Progenitor cell of endocrine pancreas (in vitro differentiated cells): ENCODE measurements at regions not wholly inside any gene's neighbourhood (a gene's known extent, or its start where the extent isn't known, plus 50 kb on each side); places are given as distances from the start of the nearest gene placed in this dataset.

Source experiments
- DNase-seq: peaks from one replicate; pipeline ENCODE4 v3.0.0; 2021; ENCODE audit warnings: low spot score; ENCODE audit not compliant: unreplicated experiment
- H3K27ac Mint-ChIP-seq: 2 replicates; pipeline ENCODE4 v1.8.0; 2021; ENCODE audit warnings: mild to moderate bottlenecking, moderate library complexity, mixed read lengths
- H3K27me3 Mint-ChIP-seq: 2 replicates; pipeline ENCODE4 v1.8.0; 2021; ENCODE audit warnings: mixed read lengths
- H3K36me3 Mint-ChIP-seq: 2 replicates; pipeline ENCODE4 v1.8.0; 2022; ENCODE audit warnings: mixed read lengths; ENCODE audit not compliant: insufficient read depth
- H3K4me1 Mint-ChIP-seq: 2 replicates; pipeline ENCODE4 v1.8.0; 2021; ENCODE audit warnings: low read depth, mixed read lengths
- H3K4me3 Mint-ChIP-seq: 2 replicates; pipeline ENCODE4 v1.8.0; 2021; ENCODE audit warnings: low read depth, mild to moderate bottlenecking, moderate library complexity, mixed read lengths
- H3K9me3 Mint-ChIP-seq: 2 replicates; pipeline ENCODE4 v1.8.0; 2021; ENCODE audit warnings: low read depth, mixed read lengths
- TF ChIP-seq, protein P1 (sequence below): fragments of 200-600 bp; sonication (generic); IDR thresholded peaks from one replicate; pipeline ENCODE4 v1.5.0; 2021; ENCODE audit warnings: antibody characterized with exemption, mild to moderate bottlenecking; ENCODE audit not compliant: unreplicated experiment

DNA sequence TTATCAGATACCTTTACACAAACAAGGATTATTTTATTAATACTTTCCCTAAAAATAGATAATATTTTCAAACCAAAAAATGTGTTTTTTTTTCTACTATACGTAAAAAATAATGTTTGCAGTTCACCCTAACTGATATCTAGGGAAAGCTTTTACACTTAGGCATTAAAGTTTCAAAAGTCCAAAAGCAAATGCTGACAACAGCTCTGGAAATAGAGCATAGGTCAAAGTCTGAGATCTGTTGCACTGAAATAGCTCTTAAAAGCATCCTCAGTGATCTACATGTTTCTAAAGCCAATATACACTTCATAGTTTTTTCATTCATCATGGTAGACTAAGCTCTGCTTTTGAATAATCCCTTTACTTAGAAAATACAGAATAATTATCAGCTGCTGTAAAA, 222.8 kb downstream of the TRAM1L1 start:
- DNase-seq, result no peak
- H3K4me1 Mint-ChIP-seq, result no peaks in the 10 kb centered on the region
- no peak overlapping the region for H3K4me3 Mint-ChIP-seq
- H3K36me3 Mint-ChIP-seq, result no peaks in the 10 kb centered on the region
- no peaks in the 10 kb centered on the region for H3K27me3 Mint-ChIP-seq
- TF ChIP-seq, protein P1, sequence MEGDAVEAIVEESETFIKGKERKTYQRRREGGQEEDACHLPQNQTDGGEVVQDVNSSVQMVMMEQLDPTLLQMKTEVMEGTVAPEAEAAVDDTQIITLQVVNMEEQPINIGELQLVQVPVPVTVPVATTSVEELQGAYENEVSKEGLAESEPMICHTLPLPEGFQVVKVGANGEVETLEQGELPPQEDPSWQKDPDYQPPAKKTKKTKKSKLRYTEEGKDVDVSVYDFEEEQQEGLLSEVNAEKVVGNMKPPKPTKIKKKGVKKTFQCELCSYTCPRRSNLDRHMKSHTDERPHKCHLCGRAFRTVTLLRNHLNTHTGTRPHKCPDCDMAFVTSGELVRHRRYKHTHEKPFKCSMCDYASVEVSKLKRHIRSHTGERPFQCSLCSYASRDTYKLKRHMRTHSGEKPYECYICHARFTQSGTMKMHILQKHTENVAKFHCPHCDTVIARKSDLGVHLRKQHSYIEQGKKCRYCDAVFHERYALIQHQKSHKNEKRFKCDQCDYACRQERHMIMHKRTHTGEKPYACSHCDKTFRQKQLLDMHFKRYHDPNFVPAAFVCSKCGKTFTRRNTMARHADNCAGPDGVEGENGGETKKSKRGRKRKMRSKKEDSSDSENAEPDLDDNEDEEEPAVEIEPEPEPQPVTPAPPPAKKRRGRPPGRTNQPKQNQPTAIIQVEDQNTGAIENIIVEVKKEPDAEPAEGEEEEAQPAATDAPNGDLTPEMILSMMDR, result no peak
- H3K9me3 Mint-ChIP-seq, result no peaks in the 10 kb centered on the region
- H3K27ac Mint-ChIP-seq, result no peak overlapping the region

DNA sequence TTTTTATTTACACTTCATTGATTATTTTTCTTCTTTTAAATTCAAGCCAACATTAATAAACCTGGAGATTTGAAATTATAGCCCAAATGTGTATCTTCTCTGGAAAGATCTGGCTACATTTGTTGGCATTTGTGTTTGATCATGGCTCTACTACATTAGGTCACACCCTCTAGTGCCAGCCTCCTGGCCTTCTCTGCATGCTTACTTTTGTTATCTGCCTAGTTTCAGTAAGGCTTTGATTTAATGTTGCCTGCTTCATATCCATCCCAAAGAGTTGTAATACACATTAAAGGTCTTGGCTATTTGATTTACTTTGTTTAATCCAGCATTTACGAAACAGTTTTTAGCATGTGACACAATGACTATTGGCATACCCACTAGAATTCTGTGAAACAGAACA, 224.5 kb downstream of the TRAM1L1 start:
- Mint-ChIP-seq H3K4me3 (no peak overlapping the region), H3K9me3 (no peaks in the 10 kb centered on the region), H3K36me3 (no peaks in the 10 kb centered on the region), H3K4me1 (no peaks in the 10 kb centered on the region), H3K27ac (no peak overlapping the region), H3K27me3 (no peaks in the 10 kb centered on the region)
- DNase-seq, result no peak
- TF ChIP-seq, protein P1, result no peak

DNA sequence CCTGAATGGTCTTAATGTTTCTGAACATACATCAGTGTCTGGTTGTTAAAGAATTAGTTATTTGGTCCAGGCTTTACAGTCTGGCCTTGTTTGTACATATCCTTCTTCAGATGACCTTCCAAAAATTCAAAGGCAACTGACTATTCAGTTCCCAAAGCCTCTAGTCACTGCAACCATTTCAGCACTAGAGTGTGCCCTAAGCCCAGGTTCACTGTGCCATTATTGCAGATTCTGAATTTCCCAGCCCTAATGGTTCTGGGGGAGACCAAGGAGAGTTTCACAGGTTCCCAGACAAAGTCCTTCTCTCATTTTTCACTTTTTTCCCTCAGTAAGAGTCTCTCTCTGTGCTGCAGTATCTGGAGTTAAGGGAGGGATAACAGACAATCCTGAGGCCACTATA, 235.8 kb downstream of the TRAM1L1 start:
- H3K4me3 Mint-ChIP-seq, result no peak overlapping the region
- H3K4me1 Mint-ChIP-seq, result no peaks in the 10 kb centered on the region
- no peak overlapping the region for H3K27ac Mint-ChIP-seq
- DNase-seq, result no peak
- no peaks in the 10 kb centered on the region for H3K9me3 Mint-ChIP-seq
- no peaks in the 10 kb centered on the region for H3K27me3 Mint-ChIP-seq
- H3K36me3 Mint-ChIP-seq, result no peaks in the 10 kb centered on the region
- TF ChIP-seq, protein P1, result peak; percentile 42

DNA sequence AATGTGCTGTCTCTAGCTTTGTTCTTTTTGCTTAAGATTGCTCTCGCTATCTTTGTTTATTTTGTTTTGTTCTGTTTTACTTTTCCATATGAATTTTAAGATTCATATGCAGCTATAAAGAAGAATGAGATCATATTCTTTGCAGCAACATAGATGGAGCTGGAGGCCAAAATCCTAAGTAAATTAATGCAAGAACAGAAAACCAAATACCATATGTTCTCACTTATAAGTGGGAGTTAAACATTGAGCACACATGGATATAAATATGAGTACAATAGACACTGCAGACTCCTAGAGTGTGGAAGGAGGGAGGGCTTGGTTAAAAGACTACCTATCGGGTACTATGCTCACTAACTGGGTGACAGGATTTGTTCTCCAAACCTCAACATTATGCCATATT, 237.8 kb downstream of the TRAM1L1 start:
- Mint-ChIP-seq H3K27me3 (no peaks in the 10 kb centered on the region), H3K4me3 (no peak overlapping the region), H3K27ac (no peak overlapping the region), H3K4me1 (no peaks in the 10 kb centered on the region), H3K36me3 (no peaks in the 10 kb centered on the region), H3K9me3 (no peaks in the 10 kb centered on the region)
- no peak for DNase-seq
- TF ChIP-seq, protein P1, result no peak

DNA sequence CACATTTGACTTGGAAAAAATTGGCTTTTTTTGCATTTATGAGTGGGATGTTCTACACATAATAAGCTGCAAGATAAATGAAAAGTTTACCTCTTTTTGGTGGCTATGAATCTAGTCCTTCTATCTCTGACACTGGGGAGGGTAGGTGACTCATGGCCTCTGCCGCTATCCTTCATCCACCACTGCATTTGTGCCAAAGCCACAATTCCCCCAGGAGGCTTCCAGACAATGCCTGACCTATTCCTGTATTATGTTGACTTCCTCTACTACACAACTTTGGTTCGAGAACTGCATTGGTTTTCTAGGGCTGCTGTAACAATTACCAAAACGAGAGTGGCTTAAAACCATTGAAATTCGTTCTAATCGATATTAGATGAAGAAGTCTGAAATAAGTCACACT, 245.6 kb downstream of the TRAM1L1 start:
- Mint-ChIP-seq H3K9me3 (peaks cover 2% of the 10 kb centered on the region), H3K36me3 (no peaks in the 10 kb centered on the region), H3K4me3 (no peak overlapping the region), H3K4me1 (no peaks in the 10 kb centered on the region), H3K27me3 (no peaks in the 10 kb centered on the region), H3K27ac (no peak overlapping the region)
- TF ChIP-seq, protein P1, result no peak
- DNase-seq, result no peak
